Type B pancreatic cell (in vitro differentiated cells): ENCODE measurements at regions not wholly inside any gene's neighbourhood (a gene's known extent, or its start where the extent isn't known, plus 50 kb on each side); places are given as distances from the start of the nearest gene placed in this dataset.

Experiments used
- DNase-seq: peaks from one replicate; pipeline ENCODE4 v3.0.0; 2021; ENCODE audit warnings: mixed read lengths; ENCODE audit not compliant: unreplicated experiment; ENCODE audit errors: extremely low spot score
- H3K27ac Mint-ChIP-seq: 2 replicates; pipeline ENCODE4 v1.8.0; 2021; ENCODE audit warnings: mild to moderate bottlenecking, mixed read lengths
- H3K27me3 Mint-ChIP-seq: 2 replicates; pipeline ENCODE4 v1.8.0; 2021; ENCODE audit warnings: mixed read lengths
- H3K36me3 Mint-ChIP-seq: 2 replicates; pipeline ENCODE4 v1.8.0; 2021; ENCODE audit warnings: mixed read lengths
- H3K4me1 Mint-ChIP-seq: one replicate; pipeline ENCODE4 v1.8.0; 2021; ENCODE audit warnings: mixed read lengths; ENCODE audit not compliant: unreplicated experiment
- H3K4me3 Mint-ChIP-seq: 2 replicates; pipeline ENCODE4 v1.8.0; 2021; ENCODE audit warnings: mild to moderate bottlenecking, mixed read lengths
- H3K9me3 Mint-ChIP-seq: 2 replicates; pipeline ENCODE4 v1.8.0; 2021; ENCODE audit warnings: mixed read lengths
- TF ChIP-seq, protein P1 (sequence below): fragments of 200-600 bp; sonication (generic); conservative IDR thresholded peaks from 2 replicates; pipeline ENCODE4 v1.5.0; 2021; ENCODE audit warnings: antibody characterized with exemption, mild to moderate bottlenecking

DNA sequence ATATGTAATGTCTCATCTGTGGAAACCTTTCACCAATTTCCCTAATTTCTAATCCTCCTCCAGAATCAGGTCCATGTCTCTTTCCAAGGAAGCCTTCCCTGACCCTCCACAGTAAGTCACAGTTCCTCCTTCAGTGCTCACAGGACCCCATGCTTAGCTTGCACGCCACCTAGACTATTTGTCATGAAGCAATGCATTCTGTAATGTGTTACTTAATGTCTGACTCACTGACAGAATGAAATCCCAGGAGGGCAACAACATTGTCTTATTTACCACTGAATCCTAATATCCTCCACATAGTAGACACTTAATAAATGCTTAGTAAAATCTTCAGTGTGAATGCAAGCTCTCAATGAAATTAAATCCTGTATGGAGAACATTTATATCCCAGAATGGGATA is 245.9 kb upstream of the PLD5 start:
- H3K4me1 Mint-ChIP-seq: no peaks in the 10 kb centered on the region
- H3K27ac Mint-ChIP-seq: no peak overlapping the region
- no peak overlapping the region for H3K4me3 Mint-ChIP-seq
- peaks cover 3% of the 10 kb centered on the region for H3K27me3 Mint-ChIP-seq
- DNase-seq: no peak
- H3K36me3 Mint-ChIP-seq: no peaks in the 10 kb centered on the region
- H3K9me3 Mint-ChIP-seq: no peaks in the 10 kb centered on the region
- TF ChIP-seq, protein P1, sequence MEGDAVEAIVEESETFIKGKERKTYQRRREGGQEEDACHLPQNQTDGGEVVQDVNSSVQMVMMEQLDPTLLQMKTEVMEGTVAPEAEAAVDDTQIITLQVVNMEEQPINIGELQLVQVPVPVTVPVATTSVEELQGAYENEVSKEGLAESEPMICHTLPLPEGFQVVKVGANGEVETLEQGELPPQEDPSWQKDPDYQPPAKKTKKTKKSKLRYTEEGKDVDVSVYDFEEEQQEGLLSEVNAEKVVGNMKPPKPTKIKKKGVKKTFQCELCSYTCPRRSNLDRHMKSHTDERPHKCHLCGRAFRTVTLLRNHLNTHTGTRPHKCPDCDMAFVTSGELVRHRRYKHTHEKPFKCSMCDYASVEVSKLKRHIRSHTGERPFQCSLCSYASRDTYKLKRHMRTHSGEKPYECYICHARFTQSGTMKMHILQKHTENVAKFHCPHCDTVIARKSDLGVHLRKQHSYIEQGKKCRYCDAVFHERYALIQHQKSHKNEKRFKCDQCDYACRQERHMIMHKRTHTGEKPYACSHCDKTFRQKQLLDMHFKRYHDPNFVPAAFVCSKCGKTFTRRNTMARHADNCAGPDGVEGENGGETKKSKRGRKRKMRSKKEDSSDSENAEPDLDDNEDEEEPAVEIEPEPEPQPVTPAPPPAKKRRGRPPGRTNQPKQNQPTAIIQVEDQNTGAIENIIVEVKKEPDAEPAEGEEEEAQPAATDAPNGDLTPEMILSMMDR: no peak

DNA sequence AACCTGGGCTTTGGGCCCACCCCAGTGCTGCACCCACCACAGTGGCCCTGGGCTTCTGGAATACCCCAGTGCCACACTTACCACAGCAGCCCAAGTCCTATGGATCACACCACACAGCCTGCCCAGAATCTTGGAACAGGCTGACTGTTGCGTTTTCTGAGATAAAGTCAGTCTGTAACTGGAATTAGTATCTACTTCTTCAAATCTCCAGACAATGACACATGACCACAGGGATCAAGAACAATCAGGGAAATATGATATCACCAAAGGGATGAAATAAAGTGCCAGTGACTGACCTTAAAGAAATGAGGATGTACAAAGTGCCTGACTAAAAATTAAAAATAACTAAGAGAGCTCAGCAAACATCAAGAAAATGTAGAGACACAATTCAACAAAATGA is 239.7 kb upstream of the PLD5 start:
- H3K36me3 Mint-ChIP-seq: no peaks in the 10 kb centered on the region
- no peak overlapping the region for H3K27ac Mint-ChIP-seq
- no peaks in the 10 kb centered on the region for H3K9me3 Mint-ChIP-seq
- no peaks in the 10 kb centered on the region for H3K4me1 Mint-ChIP-seq
- DNase-seq: no peak
- H3K27me3 Mint-ChIP-seq: no peaks in the 10 kb centered on the region
- no peak overlapping the region for H3K4me3 Mint-ChIP-seq
- TF ChIP-seq, protein P1: no peak

GRCh38 chr1:242761556-242761955 is 237.1 kb upstream of the PLD5 start:
- Mint-ChIP-seq H3K27ac (no peak overlapping the region), H3K9me3 (peaks cover 6% of the 10 kb centered on the region), H3K4me3 (no peak overlapping the region), H3K27me3 (peaks cover 4% of the 10 kb centered on the region), H3K4me1 (no peaks in the 10 kb centered on the region), H3K36me3 (no peaks in the 10 kb centered on the region)
- TF ChIP-seq, protein P1: no peak
- no peak for DNase-seq

GRCh38 chr1:242754926-242755325 is 230.4 kb upstream of the PLD5 start:
- H3K9me3 Mint-ChIP-seq: peaks cover 6% of the 10 kb centered on the region
- TF ChIP-seq, protein P1: no peak
- H3K27ac Mint-ChIP-seq: no peak overlapping the region
- no peaks in the 10 kb centered on the region for H3K4me1 Mint-ChIP-seq
- DNase-seq: no peak
- no peaks in the 10 kb centered on the region for H3K36me3 Mint-ChIP-seq
- H3K27me3 Mint-ChIP-seq: peaks cover 6% of the 10 kb centered on the region
- no peak overlapping the region for H3K4me3 Mint-ChIP-seq

DNA sequence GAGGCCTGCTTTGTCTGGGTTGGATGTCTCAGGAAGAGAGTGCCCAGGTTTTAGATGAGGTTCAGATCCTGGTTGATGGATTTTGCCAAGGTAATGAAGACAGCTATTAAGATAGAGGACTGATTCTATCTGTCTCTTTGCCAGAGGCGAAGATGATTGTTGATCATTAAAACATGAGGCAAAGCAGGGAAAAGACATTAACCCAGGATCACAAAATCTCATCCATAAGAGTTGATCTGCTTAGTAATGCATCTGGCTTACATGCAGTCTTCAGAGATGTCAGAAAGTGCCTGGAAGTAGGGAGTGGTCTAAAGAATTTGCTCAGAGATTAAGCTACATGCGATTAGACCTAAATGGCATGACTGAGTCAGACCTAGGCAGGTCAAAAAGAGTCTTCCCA is 229.6 kb upstream of the PLD5 start:
- no peak for DNase-seq
- Mint-ChIP-seq H3K9me3 (peaks cover 6% of the 10 kb centered on the region), H3K27ac (no peak overlapping the region), H3K36me3 (no peaks in the 10 kb centered on the region), H3K4me3 (no peak overlapping the region), H3K4me1 (no peaks in the 10 kb centered on the region), H3K27me3 (peaks cover 9% of the 10 kb centered on the region)
- TF ChIP-seq, protein P1: no peak

- DNase-seq: no peak
- TF ChIP-seq, protein P1: no peak
- no peaks in the 10 kb centered on the region for H3K9me3 Mint-ChIP-seq
- H3K36me3 Mint-ChIP-seq: no peaks in the 10 kb centered on the region
- peaks cover 5% of the 10 kb centered on the region for H3K4me1 Mint-ChIP-seq
- no peak overlapping the region for H3K4me3 Mint-ChIP-seq
- peaks cover 12% of the 10 kb centered on the region for H3K27me3 Mint-ChIP-seq
- no peak overlapping the region for H3K27ac Mint-ChIP-seq
Observed at GRCh38 chr1:242747233-242747632, 222.7 kb upstream of the PLD5 start.
